GDM1 (cell line): ENCODE measurements at regions not wholly inside any gene's neighbourhood (a gene's known extent, or its start where the extent isn't known, plus 50 kb on each side); places are given as distances from the start of the nearest gene placed in this dataset.

ENCODE experiments used
- DNase-seq: peaks from one replicate; lab custom pipeline; 2025; lab: John Stamatoyannopoulos, UW

GRCh38 chr6:169047345-169047744 is 206.3 kb downstream of the THBS2 start:
- no peak for DNase-seq

GRCh38 chr6:169046483-169047192 is 207.0 kb downstream of the THBS2 start:
- DNase-seq, result no peak

- no peak for DNase-seq
Observed at GRCh38 chr6:169046021-169046420, 207.6 kb downstream of the THBS2 start.

GRCh38 chr6:169045486-169045885 is 208.2 kb downstream of the THBS2 start:
- no peak for DNase-seq

- no peak for DNase-seq
Observed at GRCh38 chr6:169044381-169045230, 209.0 kb downstream of the THBS2 start.

- DNase-seq, result no peak
Observed at GRCh38 chr6:169042061-169042460, 211.6 kb downstream of the THBS2 start.

GRCh38 chr6:169041078-169041477 is 212.6 kb downstream of the THBS2 start:
- no peak for DNase-seq

- DNase-seq, result no peak
Observed at GRCh38 chr6:169038691-169039090, 215.0 kb downstream of the THBS2 start.

GRCh38 chr6:169035385-169036240 is 218.0 kb downstream of the THBS2 start:
- DNase-seq, result no peak

- no peak for DNase-seq
Observed at GRCh38 chr6:169034516-169035167, 219.0 kb downstream of the THBS2 start.

GRCh38 chr6:169029861-169030260 is 223.8 kb downstream of the THBS2 start:
- no peak for DNase-seq

GRCh38 chr6:169028343-169028742 is 225.3 kb downstream of the THBS2 start:
- no peak for DNase-seq

- DNase-seq, result no peak
Observed at GRCh38 chr6:169026175-169026574, 227.5 kb downstream of the THBS2 start.

- no peak for DNase-seq
Observed at GRCh38 chr6:169024047-169024660, 229.5 kb downstream of the THBS2 start.

GRCh38 chr6:169023161-169023874 is 230.3 kb downstream of the THBS2 start:
- DNase-seq, result no peak

GRCh38 chr6:169022079-169022478 is 231.6 kb downstream of the THBS2 start:
- DNase-seq, result no peak

- DNase-seq, result no peak
Observed at GRCh38 chr6:169020821-169021220, 232.8 kb downstream of the THBS2 start.

GRCh38 chr6:169019727-169020491 is 233.7 kb downstream of the THBS2 start:
- no peak for DNase-seq

- DNase-seq, result no peak
Observed at GRCh38 chr6:169019111-169019510, 234.5 kb downstream of the THBS2 start.

- DNase-seq, result no peak
Observed at GRCh38 chr6:169016758-169017157, 236.9 kb downstream of the THBS2 start.
